SU-DHL-6 (cell line): ENCODE measurements at regions not wholly inside any gene's neighbourhood (a gene's known extent, or its start where the extent isn't known, plus 50 kb on each side); places are given as distances from the start of the nearest gene placed in this dataset.

Source experiments
- CTCF ChIP-seq: fragments of 200-600 bp; sonication (generic); IDR thresholded peaks from one replicate; pipeline ENCODE4 v1.5.1; 2017; ENCODE audit warnings: antibody characterized with exemption, mild to moderate bottlenecking, low read length, moderate library complexity; ENCODE audit not compliant: insufficient read depth, poor library complexity, severe bottlenecking
- EZH2phosphoT487 ChIP-seq: fragments of 200-600 bp; sonication (generic), shearing (Covaris generic); conservative IDR thresholded peaks from 2 replicates; pipeline ENCODE4 v1.6.1; 2018; ENCODE audit warnings: mild to moderate bottlenecking, antibody characterized with exemption, low read length, moderate library complexity, mixed read lengths

GRCh38 chr19:30910485-30911240, 438.6 kb downstream of the TSHZ3 start:
- no peak for TF ChIP-seq CTCF
- TF ChIP-seq EZH2phosphoT487: no peak
